Fibroblast of mammary gland (primary cell): ENCODE measurements at regions not wholly inside any gene's neighbourhood (a gene's known extent, or its start where the extent isn't known, plus 50 kb on each side); places are given as distances from the start of the nearest gene placed in this dataset.

Experiments
- DNase-seq: peaks from one replicate; pipeline ENCODE4 v3.0.0-alpha.2; 2010; ENCODE audit warnings: low read depth
- H3K4me3 ChIP-seq: 2 replicates; pipeline ENCODE4 v1.5.1; 2011; ENCODE audit warnings: low read depth, mild to moderate bottlenecking, low read length, moderate library complexity; ENCODE audit not compliant: control insufficient read depth
- TF ChIP-seq, protein P1 (sequence below): conservative IDR thresholded peaks from 2 replicates; pipeline ENCODE4 v1.5.1; 2011; ENCODE audit warnings: low read depth, low read length, inconsistent platforms; ENCODE audit not compliant: control insufficient read depth, insufficient read depth

DNA sequence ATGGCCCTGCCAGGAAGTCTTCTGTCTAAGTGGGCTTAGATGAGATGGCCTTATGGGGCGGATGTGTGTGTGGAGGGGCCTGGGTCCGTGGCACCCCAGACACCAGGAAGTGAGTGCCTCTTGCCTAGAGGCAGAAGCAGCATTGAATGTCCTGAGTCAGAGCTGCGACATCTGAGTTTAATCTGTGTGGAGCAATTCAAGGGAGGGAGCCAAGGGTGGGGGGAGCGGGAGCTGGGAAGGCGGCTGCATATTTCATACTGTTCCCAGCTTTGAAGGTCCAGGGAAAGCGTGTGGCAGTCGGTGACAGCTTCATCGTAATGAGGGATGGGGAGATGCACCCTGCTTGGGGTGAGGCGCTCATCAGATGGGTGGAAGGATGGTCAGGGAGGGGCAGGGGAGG, 73.5 kb upstream of the THY1 start:
- TF ChIP-seq, protein P1, sequence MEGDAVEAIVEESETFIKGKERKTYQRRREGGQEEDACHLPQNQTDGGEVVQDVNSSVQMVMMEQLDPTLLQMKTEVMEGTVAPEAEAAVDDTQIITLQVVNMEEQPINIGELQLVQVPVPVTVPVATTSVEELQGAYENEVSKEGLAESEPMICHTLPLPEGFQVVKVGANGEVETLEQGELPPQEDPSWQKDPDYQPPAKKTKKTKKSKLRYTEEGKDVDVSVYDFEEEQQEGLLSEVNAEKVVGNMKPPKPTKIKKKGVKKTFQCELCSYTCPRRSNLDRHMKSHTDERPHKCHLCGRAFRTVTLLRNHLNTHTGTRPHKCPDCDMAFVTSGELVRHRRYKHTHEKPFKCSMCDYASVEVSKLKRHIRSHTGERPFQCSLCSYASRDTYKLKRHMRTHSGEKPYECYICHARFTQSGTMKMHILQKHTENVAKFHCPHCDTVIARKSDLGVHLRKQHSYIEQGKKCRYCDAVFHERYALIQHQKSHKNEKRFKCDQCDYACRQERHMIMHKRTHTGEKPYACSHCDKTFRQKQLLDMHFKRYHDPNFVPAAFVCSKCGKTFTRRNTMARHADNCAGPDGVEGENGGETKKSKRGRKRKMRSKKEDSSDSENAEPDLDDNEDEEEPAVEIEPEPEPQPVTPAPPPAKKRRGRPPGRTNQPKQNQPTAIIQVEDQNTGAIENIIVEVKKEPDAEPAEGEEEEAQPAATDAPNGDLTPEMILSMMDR: no peak
- DNase-seq: peak; percentile 28
- no peak overlapping the region for H3K4me3 ChIP-seq

DNA sequence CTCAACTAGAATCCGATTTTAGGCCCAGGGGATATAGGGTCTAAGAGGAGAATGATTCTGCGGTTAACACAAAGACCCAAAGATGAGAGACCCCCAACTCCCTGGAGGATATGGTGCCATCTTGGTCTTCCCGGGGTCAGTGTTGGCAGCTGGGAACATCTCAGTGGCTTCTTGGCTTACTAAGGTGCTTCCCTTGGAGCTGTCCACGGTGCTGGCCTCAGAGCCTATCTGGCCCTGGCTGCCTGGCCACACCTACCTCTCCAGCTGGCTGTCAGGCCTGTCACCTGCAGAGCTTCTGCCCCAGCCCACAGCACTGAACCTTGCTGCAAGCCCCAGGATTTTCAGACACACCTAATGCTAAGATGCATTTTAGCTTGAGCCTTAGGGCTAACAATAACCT, 70.7 kb upstream of the THY1 start:
- TF ChIP-seq, protein P1: no peak
- no peak for DNase-seq
- no peak overlapping the region for H3K4me3 ChIP-seq

DNA sequence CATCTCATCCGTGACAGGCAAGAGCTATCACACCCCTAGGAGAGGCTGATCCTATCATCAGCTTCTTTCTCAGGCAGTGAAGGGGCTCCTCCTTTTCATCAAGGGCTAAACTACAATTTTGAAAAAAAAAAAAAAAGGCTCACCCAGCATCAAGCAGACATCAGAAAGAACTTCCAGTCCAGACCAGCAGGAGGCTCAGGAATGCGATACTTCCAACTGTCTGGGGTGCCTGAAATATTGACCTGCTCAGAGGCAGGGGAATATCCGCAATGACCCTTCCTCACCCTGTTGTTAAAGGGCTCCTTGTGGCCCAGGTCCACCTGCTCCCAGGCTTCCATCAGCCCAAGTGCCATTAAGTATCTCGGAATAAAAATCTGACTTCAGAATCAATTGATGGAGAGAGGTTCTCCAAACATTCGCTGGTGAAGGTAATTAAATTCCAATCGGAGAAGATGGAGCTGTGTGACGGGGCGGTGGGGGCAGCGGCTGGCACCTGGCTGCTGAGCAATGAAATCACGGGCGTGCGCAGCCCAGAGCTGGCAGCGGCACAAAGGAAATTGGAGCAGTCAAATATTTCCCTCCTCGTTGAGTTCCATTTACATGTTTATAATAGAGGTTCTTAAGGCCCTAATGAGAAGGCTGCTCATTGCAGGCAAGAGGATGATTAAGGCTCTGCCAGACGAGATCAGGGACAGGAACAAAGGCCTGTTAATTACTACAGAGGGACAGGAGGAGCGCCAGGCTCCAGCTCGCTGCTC, 69.0 kb upstream of the THY1 start:
- DNase-seq: peak; percentile 34
- no peak overlapping the region for H3K4me3 ChIP-seq
- TF ChIP-seq, protein P1: peak; percentile 59

DNA sequence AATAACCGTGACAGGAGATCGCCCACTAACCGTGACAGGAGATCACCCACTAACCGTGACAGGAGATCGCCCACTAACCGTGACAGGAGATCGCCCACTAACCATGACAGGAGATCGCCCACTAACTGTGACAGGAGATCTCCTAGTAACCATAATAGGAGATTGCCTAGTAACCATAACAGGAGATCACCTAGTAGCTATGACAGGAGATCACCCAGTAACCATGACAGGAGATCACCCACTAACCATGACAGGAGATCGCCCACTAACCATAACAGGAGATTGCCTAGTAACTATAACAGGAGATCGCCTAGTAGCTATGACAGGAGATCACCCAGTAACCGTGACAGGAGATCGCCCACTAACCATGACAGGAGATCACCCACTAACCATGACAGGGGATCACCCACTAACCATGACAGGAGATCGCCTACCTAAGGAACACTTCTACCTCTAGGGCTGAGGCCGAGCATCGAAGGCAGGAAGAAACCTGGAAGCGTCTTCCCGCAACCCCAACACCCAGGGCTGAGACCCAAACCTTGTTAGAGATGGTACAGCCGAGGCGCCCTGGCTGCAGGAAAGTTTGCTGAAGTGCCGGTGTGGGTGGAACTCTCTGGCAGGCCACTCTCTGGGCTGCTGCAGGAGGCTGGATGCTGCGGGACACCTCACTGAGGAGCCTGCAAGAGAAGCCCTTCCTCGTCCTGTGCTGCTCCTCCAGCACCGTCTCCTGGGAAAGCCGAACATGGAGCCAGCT, 67.5 kb upstream of the THY1 start:
- no peak for DNase-seq
- TF ChIP-seq, protein P1: no peak
- H3K4me3 ChIP-seq: no peak overlapping the region

DNA sequence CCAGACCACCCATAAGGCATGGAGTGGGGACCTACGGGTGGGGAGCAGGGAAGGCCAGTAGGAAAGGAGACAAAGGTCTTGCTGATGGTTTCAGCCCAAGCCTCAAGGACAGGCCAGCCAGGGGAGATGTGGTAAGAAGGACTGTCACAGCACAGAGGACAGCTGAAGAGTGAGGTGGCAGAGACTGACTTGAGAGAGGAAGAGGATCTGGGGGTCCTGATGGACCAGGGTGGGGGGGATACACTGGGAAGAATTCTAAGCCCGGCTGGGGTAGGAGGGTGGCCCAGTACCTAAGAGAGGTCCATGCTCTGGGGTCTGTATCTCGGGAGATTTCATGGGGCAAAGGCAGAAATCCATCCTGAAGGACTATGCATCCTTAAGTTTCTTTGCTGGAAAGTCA, 66.1 kb upstream of the THY1 start:
- no peak for DNase-seq
- TF ChIP-seq, protein P1: no peak
- no peak overlapping the region for H3K4me3 ChIP-seq

DNA sequence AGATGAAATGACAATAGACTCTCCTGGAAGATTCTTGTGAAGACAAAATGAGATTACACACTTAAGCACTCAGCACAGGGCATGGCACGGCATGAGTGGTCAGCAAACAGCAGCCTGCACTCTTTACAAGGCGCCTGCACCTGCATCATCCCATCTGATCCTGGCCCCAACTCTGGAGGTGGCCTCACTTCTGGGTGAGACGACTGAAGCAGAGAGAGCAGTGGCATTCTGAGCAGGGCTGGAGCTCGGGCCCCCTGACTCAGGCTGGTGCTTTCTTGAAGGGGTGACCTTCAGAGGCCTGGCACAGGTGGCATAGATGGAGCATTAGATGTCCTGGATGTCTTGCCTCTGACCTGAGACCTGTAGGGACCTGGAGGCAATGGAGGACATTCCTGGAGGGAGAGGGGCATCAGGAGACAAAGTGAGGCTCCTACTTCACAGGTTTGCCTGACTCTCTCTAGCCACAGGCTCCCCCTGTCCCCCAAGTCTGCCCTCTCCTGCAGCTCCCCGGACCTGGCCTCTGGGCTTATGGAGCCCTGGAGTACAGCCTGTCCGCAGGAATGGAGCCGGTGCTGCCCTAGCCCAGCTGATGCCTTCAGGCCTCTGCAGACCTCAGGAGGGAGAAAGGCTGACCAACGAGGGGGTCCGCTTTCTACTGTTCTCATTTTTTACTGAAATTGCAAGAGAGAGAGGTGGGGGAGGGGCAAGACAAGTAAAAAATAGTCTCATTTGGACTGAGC, 65.5 kb upstream of the THY1 start:
- DNase-seq: no peak
- TF ChIP-seq, protein P1: no peak

More for the DNA sequence above, 65.5 kb upstream of the THY1 start:
- no peak overlapping the region for H3K4me3 ChIP-seq
